ENCODE measurements at regions not wholly inside any gene's neighbourhood (a gene's known extent, or its start where the extent isn't known, plus 50 kb on each side); places are given as distances from the start of the nearest gene placed in this dataset.
"Not testable (repeated sequence)": the region's sequence is repeated elsewhere in the genome, so short reads cannot be mapped to it uniquely, and the experiment has no call there.

DNA sequence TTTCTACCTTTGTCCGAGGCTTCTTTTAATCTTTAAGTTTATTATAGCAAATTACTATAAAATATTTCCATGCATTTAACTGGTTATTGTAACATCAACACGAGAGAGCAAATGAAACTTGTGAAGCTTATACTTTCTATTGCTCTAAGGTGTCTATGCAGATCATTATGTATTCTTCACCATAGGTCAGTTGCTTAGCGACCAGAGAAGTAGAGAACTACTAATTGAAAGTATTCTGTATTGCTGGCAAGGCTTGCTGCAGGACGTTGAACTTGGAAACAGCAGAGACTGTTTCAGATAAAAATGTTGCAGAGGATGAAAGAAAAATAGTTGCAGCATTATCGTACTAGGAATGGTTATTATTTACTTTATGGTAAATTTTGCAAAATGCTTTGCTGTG lies 933.6 kb upstream of the FOXG1 start:
- not testable (repeated sequence) for DNase-seq

DNA sequence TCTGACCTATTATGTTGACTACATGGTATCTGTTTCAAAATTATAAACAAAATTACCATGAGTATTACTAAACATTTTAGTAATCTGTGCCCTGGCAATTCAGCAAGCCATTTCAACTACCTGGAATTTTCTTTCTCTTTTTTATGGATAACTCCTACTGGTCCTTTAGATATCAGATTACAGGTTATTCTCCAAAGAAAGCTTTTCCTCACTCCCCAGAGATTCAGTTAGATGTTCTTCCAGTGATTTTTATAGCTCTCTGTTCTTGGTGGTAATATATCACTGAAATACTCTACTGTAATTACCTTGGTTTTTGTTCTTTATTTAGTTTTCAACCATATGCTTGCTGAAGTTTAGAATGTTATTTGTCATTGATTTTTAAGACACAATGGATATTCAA lies 930.2 kb upstream of the FOXG1 start:
- DNase-seq = peak in 1 of 2 experiments; percentile 4

DNA sequence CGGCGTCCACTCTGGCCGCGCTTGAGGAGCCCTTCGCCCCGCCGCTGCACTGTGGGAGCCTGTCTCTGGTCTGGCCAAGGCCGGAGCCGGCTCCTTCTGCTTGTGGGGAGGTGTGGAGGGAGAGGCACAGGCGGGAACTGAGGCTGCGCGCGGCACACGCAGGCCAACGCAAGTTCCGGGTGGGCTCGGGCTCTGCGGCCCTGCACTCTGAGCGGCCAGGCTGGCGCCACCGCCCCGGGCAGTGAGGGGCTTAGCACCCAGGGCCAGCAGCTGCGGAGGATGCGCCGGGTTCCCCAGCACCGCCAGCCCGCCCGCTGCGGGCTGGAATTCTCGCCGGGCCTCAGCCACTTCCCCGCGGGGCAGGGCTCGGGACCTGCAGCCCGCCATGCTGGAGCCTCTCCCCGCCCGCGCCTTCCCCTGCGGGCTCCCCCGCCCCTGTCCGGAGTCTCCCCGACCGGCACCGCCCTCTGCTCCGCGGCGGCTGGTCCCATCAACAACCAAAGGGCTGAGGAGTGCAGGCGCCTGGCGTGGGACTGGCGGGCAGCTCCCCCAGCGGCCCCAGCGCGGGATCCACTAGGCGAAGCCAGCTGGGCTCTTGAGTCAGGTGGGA lies 921.2 kb upstream of the FOXG1 start:
- no peak for DNase-seq

DNA sequence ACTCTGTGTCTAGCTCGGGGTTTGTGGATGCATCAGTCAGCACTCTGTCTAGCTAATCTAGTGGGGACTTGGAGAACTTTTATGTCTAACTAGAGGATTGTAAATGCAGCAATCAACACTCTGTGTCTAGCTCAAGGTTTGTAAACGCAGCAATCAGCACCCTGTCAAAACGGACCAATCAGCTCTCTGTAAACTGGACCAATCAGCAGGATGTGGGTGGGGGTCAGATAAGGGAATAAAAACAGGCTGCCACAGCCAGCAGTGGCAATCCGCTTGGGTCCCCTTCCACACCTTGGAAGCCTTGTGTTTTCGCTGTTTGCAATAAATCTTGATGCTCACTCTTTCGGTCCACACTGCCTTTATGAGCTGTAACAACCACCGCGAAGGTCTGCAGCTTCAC lies 920.7 kb upstream of the FOXG1 start:
- DNase-seq = no peak

DNA sequence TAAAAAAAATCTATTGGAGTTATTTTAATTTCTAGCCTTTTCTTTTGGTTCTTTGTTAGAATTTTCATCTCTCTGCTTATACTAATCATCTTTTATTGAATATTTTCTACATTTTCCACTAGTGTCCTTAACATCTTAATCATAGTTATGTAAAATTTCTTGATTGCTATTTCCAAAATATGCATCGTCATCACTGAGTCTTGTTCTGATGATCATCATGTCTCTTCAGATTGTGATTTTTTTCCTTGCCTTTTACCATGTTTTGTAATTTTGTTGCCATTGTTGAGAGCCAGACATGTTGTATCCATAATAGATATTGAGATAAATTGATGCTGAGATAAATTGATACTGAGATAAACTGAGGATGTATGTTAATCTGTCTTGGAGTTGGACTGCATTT lies 919.1 kb upstream of the FOXG1 start:
- DNase-seq = not testable (repeated sequence)

DNA sequence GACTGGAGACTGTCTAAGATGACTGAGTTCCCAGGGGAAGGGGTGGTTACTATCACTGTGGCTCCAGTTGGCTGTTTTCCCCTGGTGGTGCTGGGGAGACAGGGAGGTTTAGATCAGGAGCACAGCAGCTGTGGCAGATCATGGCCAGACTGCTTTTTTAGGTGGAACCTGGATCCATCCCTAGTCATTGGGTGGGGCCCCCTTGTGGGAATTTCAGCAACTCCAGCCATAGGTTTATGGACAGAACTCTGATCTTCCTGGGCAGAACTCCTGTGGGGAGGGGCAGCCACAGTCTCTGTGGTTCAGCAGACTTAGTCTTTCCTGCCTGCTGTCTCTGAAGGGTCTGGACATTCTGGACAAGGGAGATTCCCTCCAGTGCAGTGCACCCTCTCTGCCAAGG lies 917.4 kb upstream of the FOXG1 start:
- DNase-seq = not testable (repeated sequence)

DNA sequence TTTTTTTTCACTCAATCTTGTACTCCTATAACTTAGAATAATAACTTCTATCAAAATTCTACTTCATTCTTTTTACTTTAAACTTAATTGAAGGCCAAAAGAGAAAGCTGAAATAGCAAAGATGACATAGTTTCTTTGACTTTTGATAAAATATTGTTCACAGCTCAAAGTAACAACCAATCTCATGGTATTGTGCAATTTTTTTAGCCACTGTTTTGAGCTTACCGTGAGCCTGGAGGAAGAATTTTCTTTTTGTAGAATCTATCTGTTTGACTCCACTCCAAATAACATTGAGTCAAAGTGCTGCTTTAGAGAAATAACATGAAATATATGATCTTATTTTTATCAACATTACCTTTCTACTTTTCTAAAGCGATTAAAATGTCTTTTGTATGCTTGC lies 903.9 kb upstream of the FOXG1 start:
- no peak for DNase-seq

DNA sequence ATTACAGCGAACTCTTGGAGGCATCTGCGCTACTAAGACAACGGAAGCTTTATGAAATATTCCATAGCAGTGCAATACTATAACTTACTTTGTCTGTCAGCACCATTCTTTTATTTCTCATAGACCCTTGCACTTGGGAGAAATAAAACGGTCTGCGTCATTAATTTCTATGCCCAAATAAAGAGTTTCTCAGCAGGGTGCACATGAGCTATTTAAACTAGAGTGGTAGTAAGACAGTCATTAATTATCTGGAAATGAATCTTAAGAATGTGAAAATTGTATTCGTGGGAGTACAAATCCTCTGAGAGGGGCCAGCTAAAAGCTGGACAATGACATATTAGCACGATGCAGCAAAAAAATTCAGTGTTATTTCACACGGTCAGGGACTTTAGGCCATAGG lies 903.4 kb upstream of the FOXG1 start:
- DNase-seq = no peak

DNA sequence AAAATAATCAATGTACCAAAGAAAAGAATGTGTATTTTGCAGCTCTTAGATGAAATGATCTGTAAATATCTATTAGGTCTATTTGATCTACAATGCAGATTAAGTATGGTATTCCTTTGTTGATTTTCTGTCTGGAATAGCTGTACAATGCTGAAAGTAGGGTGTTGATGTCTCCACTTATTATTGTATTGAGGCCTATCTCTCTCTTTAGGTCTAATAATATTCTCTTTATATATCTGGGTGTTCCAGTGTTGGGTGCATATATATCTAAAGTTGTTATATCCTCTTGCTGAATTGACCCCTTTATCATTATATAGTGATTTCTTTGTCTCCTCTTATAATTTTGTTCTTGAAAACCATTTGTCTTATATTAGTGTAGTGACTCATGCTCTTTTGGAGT lies 885.5 kb upstream of the FOXG1 start:
- DNase-seq = no peak

DNA sequence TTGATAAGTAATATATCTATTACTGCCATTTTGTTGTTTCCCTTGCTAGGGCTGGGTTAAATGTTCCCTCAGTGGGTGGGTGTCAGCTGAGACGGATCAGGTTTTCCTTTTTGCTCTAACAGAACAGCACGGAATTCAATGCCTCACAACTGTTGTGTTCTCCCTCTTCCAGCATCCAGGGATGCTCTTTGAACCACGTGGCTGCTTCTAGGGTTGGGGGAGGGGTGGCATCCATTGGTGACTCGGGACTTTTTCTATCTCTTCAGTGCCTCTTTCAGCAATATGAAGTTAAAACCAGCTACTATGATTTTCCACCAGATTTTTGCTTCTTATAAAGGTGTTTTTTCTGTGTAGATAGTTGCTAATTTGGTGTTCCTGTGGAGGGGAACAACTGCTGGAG lies 884.9 kb upstream of the FOXG1 start:
- DNase-seq = no peak

DNA sequence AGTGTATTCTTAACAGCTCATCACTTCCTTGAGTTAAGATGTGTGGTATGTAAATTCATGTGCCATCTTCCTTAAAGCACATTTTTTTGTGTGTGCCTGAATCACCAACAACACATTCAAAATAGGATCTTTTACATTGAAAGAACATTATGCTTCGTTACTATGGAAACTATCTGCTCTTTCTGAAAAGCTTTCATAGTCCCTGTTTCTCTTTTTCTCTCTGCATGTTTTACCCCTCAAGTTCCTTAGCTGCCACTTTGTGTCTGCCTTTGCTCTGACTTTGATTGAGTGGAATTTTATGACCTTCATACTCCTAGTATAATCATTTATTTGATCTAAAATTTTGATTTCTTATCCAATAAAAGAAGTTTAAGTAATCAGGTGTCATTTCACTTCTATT lies 880.3 kb upstream of the FOXG1 start:
- no peak for DNase-seq

DNA sequence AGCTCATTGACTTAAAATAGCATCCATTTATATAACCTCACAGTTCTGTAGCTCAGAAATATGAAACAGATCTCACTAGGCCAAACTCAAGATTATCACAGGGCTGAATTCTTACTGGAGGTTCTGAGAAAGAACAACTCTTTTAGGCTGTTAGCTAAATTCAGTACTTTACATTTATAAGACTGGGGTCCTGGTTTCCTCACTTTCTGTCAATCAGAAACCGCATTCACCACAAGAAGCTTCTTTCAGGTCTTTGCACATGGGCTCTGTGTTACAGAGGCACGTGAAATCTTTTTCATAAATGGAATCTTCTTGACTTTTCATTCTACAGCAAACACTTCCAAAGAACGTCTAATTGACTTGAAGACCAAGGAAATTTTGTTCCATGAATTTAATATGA lies 876.3 kb upstream of the FOXG1 start:
- no peak for DNase-seq

DNA sequence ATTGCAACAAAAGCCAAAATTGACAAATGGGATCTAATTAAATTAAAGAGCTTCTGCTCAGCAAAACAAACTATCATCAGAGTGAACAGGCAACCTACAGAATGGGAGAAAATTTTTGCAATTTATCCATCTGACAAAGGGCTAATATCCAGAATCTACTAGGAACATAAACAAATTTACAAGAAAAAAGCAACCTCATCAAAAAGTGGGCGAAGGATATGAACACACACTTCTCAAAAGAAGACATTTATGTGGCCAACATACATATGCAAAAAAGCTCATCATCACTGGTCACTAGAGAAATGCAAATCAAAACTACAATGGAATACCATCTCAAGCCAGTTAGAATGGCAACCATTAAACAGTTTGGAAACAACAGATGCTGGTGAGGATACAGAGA lies 858.1 kb upstream of the FOXG1 start:
- not testable (repeated sequence) for DNase-seq

DNA sequence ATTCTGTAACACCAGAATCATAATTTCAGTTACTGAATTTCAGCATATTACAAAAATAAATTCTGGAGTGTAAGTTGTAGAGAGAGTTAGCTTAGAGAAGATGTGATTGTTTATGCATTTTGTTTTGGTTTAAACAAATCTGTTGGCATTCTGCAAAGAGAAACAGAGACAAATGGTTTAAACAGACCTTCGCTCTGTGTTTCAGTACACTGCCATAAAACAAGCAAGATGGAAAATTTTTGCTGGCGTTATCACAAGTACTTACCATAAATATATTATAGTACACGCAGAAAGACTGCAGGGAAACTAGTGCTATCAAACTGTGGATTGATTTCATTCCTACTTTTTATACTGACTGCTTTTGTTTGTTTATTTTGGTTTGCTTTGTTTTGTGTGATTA lies 850.3 kb upstream of the FOXG1 start:
- no peak for DNase-seq

DNA sequence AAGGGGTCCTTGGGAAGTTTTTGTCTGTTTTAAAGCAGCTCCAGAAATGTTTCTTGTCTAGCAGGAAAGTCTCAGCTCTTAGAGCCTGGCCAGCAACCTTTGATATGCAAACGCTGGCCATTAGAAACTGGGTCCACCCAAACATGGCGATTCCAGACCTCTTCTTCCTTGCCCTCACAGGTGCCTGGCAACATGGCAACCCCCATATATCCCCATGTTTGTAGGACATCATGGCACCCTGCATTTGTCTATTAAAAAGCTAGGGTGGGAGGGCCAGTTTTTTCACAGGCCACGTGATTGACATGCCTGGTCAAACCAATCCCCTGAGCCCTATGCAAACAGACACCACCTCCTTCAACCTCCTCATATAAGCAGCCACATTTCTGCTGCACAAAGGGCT lies 848.7 kb upstream of the FOXG1 start:
- no peak for DNase-seq

DNA sequence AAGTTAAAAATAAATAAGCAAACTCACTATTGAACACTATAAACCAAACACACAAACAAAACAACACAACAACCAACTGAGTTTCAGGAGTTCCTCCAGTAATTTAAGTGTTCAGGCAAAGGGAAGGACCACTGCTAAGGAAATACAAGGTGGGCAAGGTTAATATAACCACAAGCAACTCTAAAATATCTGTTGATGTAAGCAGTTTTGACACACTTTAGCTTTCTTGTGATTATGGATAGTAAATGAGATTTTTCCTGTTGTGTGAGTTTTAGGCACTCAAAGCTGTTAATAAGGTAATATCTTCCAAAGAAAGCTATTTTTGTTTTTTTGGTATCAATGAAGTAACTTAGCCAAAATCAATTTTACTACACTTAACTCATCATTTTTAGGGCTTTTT lies 839.1 kb upstream of the FOXG1 start:
- DNase-seq = no peak

DNA sequence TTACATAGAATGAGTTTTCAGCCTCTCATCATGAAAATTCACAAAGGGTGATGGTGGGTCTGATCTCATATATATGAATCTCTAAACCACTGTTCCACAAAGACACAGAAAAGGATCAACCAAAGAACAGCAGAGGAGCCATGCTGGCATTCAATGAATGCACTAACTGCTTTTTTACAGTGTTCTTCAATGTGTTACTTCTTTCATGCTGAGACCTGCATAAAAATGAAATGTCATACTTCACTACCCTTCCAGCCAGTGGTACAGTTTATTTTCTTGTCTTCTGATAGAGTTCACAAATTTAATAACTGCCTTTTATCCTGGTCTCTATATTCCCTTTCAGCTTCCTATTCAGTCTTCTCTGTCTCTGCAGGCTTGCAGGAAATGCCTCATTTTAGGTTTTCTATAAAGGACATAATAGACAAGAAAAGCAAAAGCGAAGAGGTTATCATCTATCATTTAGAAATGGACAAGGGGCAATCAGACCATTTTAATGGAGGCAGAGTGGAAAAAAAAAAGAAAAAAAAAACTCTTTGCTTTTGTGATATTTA lies 836.7 kb upstream of the FOXG1 start:
- peak; percentile 34 to 71 for DNase-seq

DNA sequence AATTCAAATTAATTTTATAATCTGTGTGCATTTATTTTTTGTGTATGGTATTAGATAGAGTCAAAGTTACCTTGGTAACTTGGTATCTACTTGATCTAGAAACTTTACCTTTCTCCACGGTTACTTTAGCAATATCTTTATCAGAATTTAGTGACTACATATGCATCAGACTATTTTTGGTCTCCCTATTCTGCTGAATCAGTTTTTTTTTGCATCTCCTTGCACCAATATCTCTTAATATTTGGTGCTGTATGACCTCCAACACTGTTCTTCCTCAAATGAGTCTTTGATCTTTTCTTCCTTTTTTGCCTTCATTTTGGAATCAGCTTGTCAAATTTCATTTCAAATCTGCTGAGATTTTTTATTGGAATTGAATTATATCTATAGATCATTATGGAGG lies 828.2 kb upstream of the FOXG1 start:
- no peak for DNase-seq

DNA sequence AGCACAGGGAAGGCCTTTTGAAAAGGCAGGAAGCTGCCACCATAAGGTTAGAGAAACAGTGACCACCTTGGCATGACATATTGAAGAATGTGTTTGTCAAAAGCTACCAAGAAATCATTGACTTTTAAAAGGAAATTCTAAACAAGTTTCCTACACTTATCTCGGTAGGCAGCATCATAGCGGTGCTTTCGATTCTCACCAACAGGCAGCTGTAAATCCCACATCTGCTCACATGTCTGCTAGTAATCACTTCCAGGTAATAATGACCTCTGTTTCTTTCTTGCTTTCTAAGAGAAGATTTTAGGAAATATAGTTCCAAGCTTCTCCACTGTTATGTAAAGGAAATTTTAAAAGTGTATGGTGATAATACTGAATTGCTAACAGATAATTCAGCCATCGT lies 821.1 kb upstream of the FOXG1 start:
- no peak for DNase-seq

DNA sequence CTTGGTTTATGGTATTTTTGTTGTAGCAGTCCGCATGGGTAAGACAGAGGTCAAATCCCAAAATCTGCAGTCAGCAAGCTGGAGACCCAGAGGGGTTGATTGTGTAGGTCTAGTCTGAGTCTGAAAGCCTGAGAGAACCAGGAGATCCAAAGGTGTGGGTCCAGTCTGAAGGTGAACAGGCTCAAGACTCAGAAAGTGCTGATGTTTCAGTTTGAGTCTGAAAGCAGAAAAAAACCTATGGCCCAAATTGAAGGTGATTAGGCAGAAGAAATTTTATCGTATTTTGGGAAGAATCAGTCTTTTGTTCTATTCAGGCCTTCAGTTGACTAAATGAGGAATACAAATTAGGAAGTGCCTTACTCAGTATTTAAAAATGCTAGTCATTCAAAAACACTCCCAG lies 807.8 kb upstream of the FOXG1 start:
- no peak for DNase-seq

DNA sequence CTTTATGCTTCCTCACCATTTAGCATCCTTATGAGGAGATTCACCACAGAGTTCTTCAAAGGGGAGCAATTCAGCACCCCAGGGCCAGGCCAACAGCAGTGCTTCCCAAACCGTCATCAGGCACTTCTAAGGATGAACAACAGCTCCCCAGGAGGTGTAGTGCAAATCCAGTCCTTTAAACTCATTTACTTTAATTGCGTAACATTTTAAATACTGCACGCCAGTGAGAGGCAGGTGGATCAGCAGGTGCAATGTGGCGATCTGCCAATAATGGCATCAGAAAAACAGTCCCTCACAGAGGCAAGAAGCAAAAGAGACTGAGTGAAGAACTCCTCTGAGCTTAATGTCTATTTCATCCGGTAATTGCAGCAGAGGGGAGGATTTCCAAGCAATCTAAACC lies 770.9 kb upstream of the FOXG1 start:
- DNase-seq = peak; percentile 89 to 97

DNA sequence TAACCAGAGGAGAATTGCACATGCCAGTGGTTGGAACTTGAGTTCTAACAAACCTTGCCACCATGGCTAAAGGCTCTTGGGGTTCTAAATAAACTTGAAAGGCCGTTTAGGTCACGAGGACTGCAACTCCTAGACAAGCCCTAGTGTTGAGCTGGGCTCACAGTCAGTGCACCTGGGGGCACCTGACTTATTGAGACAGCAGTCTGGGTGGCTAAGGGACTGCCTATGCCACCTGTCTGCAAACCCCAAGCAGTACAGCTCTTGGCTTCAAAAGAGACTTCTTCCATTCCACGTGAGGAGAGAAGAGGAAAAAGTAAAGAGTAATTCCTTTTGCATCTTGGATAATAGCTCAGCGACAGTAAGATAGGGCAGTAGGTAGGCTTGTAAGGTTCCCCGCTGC lies 765.6 kb upstream of the FOXG1 start:
- no peak for DNase-seq

DNA sequence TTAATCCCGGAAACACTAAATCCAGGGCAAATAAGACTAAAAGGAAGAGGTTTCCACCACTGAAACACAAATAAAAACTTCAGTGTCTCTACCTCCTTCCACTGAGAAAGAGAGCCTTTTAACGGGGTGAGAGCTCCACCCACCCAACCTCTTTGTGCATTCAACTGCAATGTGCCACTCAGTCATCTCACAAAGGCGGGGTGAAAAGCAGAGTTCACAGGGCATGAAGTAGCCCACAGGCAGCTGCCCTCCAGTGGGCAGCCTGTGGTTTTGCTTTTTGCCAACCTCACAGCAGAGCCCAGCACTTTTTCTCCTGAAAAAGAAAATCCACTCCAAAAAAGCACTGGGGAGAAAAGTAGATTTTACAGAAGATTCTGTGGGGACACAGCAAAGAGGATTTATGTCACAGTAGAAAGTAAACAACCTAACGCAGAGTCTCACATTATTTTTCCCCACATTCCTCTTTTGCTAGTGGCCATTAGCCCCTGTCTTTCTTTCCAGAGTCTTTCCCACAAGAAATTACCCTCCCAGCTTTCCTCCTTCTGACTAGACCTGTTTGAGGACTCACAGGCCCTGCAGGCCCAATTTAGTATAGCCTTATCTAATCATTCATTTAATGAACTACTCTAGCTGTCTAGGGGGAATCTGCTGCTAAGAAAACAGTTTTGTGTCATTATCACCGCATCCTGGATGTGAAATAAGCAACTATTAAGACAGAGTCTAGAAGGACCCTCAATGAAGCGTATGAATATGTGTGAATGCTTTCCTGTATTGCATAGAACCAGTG lies 753.8 kb upstream of the FOXG1 start:
- no peak for DNase-seq

DNA sequence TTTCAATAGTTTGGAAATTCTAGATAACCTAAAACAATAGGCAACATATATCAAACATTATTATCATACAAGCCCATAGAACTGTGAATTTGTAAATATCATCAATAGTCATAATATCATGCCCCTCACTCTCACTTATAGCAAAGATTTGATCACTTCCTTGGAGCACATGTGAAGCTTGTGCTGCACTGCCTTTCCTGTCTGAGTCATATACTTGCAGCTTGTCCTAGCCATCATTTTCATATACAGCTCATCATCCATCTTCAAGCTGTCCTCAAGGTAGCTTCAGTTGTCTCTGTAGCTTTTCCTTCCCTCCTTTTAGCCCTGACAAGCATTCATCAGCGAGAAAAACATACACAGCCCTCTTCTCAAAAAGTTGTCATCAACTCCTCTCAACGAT lies 746.5 kb upstream of the FOXG1 start:
- no peak for DNase-seq

DNA sequence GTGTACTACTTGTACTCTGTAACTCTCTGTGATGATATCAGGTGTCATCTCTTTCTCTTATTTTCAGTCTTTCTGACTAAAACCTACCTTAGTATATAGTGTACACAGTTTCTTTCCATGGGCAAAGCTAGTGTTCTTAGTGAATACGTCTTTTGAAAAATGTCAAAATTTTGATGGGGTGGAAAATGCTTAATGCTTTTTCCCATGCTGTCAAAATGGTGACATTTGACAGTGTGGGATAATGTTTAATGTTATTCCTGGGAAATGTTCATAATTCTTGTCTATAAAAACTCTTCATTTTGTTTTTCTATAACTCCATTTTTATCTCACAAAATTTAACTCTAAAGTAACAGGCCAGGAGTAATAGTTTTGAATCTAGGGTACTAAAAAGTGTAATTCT lies 742.7 kb upstream of the FOXG1 start:
- DNase-seq = no peak
